ENCODE measurements at regions not wholly inside any gene's neighbourhood (a gene's known extent, or its start where the extent isn't known, plus 50 kb on each side); places are given as distances from the start of the nearest gene placed in this dataset.
A peak's percentile ranks its signal among the peaks of the same experiment; 100 is the strongest.

GRCh38 chr1:110262846-110263631 lies 52.9 kb downstream of the KCNC4 start (continued):
- peak; percentile 18; the same call in 1 of the 2 replicates for TF ChIP-seq PKNOX1 (IDR thresholded peaks at IDR 0.05)

DNA sequence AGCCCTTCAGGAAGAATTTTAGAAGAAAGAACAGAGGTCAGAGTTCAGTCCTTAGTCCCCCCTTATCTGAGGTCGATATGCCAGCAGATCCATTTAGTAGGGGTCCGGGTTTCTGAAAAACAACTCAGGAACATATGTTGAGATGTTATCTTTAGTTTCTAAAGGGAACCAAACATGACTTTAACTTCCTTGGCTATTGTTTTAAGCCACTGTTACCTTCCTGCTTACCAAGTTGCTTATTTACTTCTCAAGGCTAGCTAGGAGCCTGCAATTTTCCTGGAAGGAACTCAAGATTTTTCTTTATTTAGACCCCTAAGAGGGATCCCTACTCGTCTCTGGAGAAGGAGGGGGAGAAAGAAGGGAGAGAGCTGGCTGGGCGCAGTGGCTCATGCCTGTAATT lies 54.3 kb downstream of the KCNC4 start:
- Histone ChIP-seq H3K27me3 (replicated peaks in 1 of 2; ENCODE audit: control insufficient read depth in 2 of 2, insufficient read depth in 2 of 2, low read length in 1 of 2) (no peaks in the 10 kb centered on the region; a peak in 1 of 4 replicates), H3K4me1 (ENCODE audit: control insufficient read depth, insufficient read depth, low read length) (peaks cover 12% of the 10 kb centered on the region), H4K20me1 (ENCODE audit: control insufficient read depth, insufficient read depth) (no peaks in the 10 kb centered on the region), H3K27ac (ENCODE audit: control insufficient read depth, insufficient read depth) (no peak overlapping the region), H3K36me3 (ENCODE audit: control insufficient read depth in 2 of 2, insufficient read depth in 2 of 2, low read length in 1 of 2) (no peaks in the 10 kb centered on the region), H3K9me3 (replicated peaks; ENCODE audit: control insufficient read depth, insufficient read depth, low read length) (no peaks in the 10 kb centered on the region), H3K9ac (ENCODE audit: control insufficient read depth, insufficient read depth, low read length) (no peak overlapping the region), H3K4me2 (ENCODE audit: control insufficient read depth, insufficient read depth) (no peak overlapping the region), H3K4me3 (no peak overlapping the region), H2AFZ (ENCODE audit: control insufficient read depth, low read depth, low read length) (no peak overlapping the region), H3K79me2 (ENCODE audit: control insufficient read depth, insufficient read depth, low read length) (no peaks in the 10 kb centered on the region)
- in situ Hi-C loops (cut with MboI), result no loop called here
- TF ChIP-seq KDM1A (IDR thresholded peaks at IDR 0.05; ENCODE audit: borderline replicate concordance) (no peak), ESRRA (IDR thresholded peaks at IDR 0.05; ENCODE audit: low read length) (no peak), ZNF24 (IDR thresholded peaks at IDR 0.05) (no peak), YBX1 (IDR thresholded peaks at IDR 0.05) (no peak), EP300 (IDR thresholded peaks at IDR 0.05; ENCODE audit: borderline replicate concordance in 1 of 2, control insufficient read depth in 1 of 2, low read depth in 2 of 2, low read length in 2 of 2) (no peak), ZNF622 (IDR thresholded peaks at IDR 0.05) (no peak)
- TF ChIP-seq, protein P1, sequence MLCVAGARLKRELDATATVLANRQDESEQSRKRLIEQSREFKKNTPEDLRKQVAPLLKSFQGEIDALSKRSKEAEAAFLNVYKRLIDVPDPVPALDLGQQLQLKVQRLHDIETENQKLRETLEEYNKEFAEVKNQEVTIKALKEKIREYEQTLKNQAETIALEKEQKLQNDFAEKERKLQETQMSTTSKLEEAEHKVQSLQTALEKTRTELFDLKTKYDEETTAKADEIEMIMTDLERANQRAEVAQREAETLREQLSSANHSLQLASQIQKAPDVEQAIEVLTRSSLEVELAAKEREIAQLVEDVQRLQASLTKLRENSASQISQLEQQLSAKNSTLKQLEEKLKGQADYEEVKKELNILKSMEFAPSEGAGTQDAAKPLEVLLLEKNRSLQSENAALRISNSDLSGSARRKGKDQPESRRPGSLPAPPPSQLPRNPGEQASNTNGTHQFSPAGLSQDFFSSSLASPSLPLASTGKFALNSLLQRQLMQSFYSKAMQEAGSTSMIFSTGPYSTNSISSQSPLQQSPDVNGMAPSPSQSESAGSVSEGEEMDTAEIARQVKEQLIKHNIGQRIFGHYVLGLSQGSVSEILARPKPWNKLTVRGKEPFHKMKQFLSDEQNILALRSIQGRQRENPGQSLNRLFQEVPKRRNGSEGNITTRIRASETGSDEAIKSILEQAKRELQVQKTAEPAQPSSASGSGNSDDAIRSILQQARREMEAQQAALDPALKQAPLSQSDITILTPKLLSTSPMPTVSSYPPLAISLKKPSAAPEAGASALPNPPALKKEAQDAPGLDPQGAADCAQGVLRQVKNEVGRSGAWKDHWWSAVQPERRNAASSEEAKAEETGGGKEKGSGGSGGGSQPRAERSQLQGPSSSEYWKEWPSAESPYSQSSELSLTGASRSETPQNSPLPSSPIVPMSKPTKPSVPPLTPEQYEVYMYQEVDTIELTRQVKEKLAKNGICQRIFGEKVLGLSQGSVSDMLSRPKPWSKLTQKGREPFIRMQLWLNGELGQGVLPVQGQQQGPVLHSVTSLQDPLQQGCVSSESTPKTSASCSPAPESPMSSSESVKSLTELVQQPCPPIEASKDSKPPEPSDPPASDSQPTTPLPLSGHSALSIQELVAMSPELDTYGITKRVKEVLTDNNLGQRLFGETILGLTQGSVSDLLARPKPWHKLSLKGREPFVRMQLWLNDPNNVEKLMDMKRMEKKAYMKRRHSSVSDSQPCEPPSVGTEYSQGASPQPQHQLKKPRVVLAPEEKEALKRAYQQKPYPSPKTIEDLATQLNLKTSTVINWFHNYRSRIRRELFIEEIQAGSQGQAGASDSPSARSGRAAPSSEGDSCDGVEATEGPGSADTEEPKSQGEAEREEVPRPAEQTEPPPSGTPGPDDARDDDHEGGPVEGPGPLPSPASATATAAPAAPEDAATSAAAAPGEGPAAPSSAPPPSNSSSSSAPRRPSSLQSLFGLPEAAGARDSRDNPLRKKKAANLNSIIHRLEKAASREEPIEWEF (IDR thresholded peaks at IDR 0.05; ENCODE audit: insufficient replicate concordance, low read depth, low read length), result no peak
- TF ChIP-seq, protein P2, sequence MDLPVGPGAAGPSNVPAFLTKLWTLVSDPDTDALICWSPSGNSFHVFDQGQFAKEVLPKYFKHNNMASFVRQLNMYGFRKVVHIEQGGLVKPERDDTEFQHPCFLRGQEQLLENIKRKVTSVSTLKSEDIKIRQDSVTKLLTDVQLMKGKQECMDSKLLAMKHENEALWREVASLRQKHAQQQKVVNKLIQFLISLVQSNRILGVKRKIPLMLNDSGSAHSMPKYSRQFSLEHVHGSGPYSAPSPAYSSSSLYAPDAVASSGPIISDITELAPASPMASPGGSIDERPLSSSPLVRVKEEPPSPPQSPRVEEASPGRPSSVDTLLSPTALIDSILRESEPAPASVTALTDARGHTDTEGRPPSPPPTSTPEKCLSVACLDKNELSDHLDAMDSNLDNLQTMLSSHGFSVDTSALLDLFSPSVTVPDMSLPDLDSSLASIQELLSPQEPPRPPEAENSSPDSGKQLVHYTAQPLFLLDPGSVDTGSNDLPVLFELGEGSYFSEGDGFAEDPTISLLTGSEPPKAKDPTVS (IDR thresholded peaks at IDR 0.05; ENCODE audit: low read depth, low read length), result no peak
- CTCF ChIA-PET, result interaction anchor here (1.2 to 3.9 kb wide), 2 partner anchors 56 to 61 kb away, joined by 4 to 45 read pairs; partner anchors contain the start of gene KCNC4
- no peak for ATAC-seq
- DNase-seq (ENCODE audit: low read depth, low spot score), result no peak
- intact Hi-C loops (cut with micrococcal nuclease; ENCODE audit: unreplicated experiment), result no loop called here
- BruUV-seq (replicated peaks), result no TSS peak
- RAD21 ChIA-PET (ENCODE audit: unreplicated experiment), result interaction anchor here (1.3 kb wide), 1 partner anchor 56 kb away, joined by 5 read pairs; no protein-coding TSS in a partner anchor
- POLR2A ChIA-PET, result no interaction called here
- SMC1A ChIA-PET (ENCODE audit: uncharacterized antibody, unreplicated experiment), result interaction anchor here (0.6 to 3.0 kb wide), 3 partner anchors 44 to 178 kb away, joined by 3 to 20 read pairs (median 3); no protein-coding TSS in a partner anchor
- FAIRE-seq, result no peak
- WGBS (ENCODE audit: insufficient coverage, insufficient replicate concordance, low lambda C conversion rate, missing lambda C conversion rate), result 47% methylated on average over 4 of the region's 4 CpGs

Data from GM12878 (cell line).